CD4-positive, alpha-beta T cell treated with Interleukin-17A for 4 hours (primary cell): ENCODE measurements at regions not wholly inside any gene's neighbourhood (a gene's known extent, or its start where the extent isn't known, plus 50 kb on each side); places are given as distances from the start of the nearest gene placed in this dataset.

Source experiments
- DNase-seq: peaks from one replicate; pipeline ENCODE4 v3.0.0-alpha.2; 2020; ENCODE audit warnings: mixed read lengths

GRCh38 chr12:84807249-84807648, 105.3 kb downstream of the SLC6A15 start:
- DNase-seq: no peak

DNA sequence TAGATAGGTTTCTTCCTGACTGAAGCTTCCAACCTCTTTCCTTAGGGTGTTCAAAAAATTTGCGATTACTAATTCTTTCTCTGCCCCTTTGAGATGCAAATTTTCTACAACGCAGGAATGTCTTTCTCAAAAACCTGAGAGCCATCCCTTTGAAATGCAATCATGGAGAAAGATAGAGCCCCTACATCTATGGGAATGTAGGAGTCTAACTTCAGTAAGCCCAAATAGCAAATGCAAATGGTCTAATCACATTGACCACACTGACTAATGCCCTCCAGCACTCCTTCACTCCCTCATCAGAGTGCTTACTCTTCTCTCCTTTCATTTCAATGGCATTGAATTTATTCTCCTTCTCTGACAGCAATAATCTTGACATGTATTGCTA, 107.1 kb downstream of the SLC6A15 start:
- DNase-seq: no peak

DNA sequence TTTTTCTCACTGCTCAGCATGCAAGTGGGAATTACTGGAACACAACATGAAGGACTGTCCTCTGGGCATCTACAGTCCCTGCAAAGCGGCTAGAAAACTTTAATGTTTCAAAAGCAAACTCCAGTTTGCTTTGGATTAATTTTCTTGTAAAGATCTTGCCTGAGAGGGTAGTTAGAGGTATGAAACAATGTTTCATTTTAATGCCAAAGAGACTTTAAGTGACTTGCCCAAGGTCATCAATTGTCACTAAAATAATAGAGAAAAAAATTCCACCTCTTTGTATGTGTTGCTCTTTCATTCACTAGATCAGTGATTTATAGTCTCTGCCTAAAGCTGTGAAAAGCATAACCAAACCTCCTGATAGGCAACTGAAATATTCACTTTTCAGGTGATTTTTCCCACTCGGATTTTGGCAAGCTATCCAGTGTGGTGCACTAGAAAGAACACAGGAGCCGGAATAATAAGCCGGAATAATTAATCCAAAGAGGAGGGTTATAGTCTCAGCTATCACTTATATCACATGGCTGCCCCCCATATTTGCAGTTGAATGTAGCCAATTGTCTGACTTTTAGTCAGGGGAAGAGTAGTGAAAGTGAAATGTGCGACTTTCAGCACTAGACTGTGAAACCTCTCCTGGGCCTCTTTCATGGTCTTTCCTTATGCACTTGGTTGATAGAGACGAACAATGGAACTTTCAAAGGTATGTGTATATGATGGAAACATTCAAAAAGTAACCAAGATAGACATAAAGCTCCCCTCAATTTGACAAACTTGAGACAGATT, 107.7 kb downstream of the SLC6A15 start:
- DNase-seq: no peak

DNA sequence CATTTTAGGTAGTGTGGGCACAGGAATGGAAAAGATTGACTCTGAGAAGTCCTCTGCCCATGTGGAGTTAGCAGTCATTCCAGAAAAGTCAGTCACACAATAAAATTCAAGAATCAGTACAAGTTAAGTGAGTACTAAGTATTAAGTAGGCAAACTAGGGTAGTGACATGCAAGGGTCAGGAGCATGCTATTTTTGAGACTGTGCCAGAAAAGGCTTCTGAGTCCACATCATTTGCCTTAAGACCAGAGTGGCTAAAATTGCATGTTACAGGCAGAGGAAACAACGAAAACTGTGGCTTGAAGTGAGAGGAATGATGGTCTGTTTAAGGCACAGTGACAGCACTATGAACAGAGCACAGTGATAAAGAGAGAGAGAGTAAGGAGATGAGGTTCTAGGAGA, 108.9 kb downstream of the SLC6A15 start:
- no peak for DNase-seq

GRCh38 chr12:84802161-84802560, 110.4 kb downstream of the SLC6A15 start:
- DNase-seq: no peak

- DNase-seq: no peak
These were observed 118.8 kb downstream of the SLC6A15 start for GRCh38 chr12:84793558-84794367.

GRCh38 chr12:84791444-84791843, 121.2 kb downstream of the SLC6A15 start:
- DNase-seq: no peak

- no peak for DNase-seq
These were observed 123.4 kb downstream of the SLC6A15 start for GRCh38 chr12:84789184-84789583.

DNA sequence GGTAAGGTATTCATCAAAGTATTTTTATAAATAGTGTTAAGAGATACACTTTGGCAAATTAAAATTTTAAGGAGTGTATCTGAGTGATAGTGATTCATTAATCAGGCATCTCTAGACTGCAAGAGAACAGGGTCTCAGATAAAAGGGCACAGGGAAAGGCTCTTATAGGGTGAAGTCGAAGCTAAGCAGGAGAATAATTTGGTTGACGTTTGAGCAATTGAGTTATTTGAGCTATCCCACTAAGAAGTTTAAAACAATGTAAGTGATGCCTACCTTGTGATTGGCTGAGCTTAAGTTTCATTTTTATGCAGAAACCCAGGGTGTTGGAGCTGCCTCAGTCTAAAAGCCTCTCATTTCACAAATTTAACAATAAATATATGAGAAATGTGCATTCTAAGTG, 125.3 kb downstream of the SLC6A15 start:
- no peak for DNase-seq

DNA sequence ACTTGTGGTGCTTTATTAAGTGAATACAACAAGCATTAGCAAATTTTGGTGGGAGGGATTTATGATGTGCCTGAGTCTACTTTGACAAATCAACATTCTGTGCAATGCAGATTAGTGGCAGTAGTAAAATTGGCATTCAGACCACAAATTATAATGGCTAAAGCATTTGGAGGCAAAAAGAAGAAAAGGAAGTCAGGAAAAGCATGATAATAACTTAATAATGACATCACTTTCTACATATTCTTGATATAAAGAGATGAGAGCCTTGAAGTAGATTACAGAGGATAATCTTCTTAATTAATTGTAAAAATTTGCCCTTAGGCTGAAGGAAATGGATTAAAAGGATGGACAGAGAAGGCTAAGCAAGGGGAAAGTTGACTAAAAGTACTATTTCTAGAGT, 126.0 kb downstream of the SLC6A15 start:
- DNase-seq: no peak

DNA sequence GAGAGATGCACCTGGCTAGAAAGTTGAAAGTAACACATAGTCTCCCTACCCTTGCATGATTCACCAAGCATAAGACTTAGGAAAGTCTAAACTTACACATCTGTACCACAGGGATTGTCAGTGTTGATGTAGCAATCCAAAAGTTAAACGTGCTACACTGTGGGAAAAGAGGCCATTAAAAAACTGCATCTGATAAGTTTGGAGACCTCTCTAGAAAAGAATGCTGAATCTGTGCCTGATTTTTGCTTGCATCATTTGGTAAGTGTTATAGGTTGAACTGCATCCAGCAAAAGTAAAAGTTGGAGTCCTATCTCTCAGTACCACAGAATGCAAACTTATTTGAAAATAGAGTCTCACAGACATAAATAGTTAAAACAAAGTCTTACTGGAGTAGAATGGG, 126.6 kb downstream of the SLC6A15 start:
- DNase-seq: no peak

DNA sequence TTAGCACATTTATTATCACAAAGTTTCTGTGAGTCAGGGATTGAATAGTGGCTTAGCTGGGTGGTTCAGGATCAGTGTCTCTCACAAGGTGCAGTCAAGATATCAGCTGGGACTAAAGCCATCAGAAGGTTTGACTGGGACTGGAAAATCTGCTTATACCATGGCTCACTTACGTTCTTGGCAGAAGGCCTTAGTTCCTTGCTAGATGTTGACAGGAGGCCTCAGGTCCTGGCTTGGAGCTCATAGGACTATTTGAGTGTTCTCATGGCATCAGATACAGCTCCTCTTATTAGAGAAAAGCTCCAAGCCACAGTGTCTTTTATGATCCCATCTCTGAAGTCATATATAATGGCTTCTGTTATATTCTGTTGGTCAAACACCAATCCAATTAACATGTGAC, 127.3 kb downstream of the SLC6A15 start:
- no peak for DNase-seq

GRCh38 chr12:84779169-84779568, 133.4 kb downstream of the SLC6A15 start:
- DNase-seq: no peak

DNA sequence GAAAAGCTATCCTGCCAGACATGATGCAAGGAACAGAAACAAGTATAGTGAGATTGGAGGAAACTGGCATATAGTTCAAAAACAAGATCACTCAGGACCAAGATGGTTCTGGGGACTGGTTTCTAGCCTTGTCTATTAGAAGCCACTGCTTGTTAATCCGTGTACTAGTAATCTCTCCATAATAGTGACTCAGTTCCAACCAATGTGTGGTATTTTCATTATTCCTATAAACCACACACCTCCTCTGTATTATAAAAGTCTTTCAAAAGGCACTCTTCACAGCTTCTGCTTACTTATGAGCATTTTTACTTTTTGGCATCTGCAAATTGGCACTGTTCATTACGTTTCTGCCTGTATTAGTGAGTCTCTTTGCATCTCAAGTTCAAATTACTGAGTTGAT, 140.3 kb downstream of the SLC6A15 start:
- DNase-seq: no peak

DNA sequence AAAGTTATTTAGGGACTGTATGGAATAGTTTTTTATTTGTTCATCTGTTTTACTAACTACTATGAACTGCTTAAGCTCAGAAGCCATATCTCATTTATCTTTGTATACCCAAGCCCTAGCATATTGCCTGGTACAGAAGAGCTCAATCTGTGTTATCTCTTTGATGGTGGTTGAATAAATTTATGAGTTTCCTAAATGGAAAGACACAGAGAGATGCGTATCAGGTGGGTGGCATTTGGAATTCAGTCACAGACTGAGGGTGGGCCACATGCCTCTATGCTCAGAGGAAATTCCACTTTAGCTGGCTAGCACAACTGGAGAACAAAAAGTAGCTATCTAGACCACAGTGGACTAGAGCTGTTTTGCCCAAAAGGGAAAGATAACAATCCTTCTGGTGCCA, 145.5 kb downstream of the SLC6A15 start:
- no peak for DNase-seq

GRCh38 chr12:84766375-84766774, 146.2 kb downstream of the SLC6A15 start:
- DNase-seq: no peak

DNA sequence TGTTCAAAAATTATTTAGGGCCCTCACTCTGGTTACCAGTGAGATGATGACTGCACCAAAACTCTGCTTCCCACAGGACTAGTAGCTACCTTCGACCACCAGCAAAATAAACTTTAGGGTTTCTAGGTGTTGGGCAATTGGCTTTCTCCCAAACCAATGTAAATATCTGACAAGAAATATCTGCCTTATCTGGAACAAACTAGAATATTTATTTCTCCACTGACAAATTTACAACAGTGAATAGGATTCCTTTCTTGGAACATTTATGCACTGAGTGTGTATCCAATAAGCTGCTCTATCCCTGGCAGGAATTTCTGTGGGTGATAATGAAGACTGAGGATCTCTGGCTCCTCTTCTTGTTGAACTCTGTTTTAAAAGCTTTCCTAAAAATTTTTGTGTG, 148.6 kb downstream of the SLC6A15 start:
- DNase-seq: no peak

GRCh38 chr12:84763107-84763506, 149.5 kb downstream of the SLC6A15 start:
- DNase-seq: no peak

DNA sequence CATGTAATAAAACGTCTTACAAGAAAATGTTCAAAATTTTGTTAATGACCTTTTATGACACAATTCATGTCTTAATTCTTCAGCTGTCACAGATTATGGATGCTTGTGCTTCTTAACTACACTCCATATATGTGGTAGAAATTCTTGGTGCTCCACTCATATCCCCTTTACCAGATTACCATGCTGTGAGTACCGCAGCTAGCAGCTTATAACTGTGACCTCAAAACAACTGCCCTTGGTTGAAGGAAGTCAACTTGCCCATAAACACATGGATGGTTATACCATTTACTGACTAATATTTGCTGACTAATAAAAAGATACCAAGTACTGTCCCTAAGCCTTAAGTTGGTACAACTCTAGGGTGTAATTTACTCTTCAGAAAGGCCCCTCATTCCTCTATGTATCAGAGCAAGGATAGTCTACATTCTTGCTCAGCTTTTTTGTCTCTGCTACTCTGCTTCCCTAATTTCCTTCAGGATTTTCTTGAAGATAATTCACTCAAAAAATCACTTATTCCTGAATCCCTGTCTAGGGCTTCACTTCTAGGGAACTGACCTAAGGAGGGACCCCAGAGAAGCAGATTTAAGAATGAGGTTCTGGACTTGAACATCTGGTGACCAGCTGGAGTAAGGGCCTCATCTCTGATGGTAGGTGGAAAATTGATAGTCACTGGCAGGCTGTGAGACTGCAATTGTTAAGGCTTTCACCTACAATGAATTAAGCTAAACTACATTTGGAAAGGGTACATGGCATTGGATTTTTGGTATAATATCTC, 152.3 kb downstream of the SLC6A15 start:
- DNase-seq: no peak

DNA sequence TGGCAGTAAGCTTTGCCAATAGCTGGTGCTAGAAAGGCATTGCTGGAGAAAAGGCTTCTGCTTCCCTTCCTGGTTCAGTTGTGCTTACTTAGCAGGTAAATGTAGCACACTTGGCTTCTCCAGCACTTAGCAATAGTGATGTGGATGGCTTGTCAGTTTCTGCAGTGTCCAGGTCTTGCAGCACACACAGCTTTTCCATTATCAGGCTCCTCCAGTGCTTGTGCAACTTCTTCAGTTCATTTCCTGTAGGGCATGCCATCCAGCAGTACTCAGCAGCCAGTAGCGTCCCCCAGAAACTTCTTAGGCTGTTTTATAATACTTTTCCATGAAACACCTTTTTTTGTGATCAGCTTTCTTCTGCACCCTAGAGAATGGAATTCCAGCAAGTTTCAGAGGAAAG, 154.6 kb downstream of the SLC6A15 start:
- DNase-seq: no peak

DNA sequence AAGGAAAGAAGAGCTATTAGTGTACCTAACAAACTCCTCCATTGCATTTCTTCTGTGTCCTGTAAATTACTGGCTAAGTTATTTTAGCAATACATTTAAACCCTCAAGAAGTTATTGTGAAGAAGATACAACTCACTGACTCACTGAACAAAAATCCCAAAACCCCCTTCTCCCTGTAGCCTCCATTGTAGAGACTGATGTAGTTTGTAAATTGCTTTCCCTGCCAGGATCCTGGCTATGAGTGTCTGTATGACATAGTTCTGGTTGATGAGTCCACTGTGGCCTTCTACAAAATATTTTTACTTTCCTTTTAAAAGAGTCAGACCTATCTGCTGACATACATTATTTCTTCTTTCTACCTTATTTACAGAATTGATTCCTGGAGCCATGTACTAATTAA, 155.6 kb downstream of the SLC6A15 start:
- no peak for DNase-seq

- DNase-seq: no peak
These were observed 167.5 kb downstream of the SLC6A15 start for GRCh38 chr12:84745127-84745526.

DNA sequence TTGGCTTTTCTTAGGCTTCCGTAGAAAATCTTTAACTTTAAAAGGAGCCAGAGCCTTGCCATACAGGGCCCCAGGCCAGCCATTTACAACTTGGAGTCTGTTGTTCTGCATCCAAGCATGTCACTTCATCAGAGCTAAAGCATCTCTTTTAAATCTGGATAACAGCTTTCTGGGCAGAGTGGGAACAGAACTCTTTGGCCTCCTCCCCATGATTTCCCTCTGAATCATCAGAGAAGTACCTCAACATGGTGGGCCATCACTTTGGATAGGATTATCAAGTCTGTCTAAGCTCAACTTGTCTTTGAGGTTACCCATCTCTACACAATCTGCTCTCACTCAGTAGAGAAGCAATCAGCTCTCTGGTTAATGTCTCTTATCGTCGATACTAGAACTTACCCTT, 170.9 kb downstream of the SLC6A15 start:
- DNase-seq: no peak

DNA sequence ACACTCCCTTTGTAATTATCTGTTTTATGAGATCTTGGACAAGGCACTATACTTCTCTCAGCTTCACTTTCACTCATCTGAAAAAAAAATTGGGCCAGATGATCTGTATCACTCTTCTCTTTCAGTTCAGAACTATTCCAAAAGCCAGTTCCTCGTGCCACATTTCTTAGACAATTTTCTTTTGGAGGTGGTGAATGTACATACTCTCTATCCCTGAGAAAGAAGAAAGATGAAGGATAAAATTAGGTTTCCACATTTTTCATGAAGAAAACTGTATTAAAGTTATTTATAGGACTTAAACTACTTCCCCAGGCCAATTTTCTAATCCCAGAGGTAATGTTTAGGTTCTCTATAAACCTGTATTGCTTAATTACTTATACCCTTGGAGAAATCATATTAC, 171.6 kb downstream of the SLC6A15 start:
- DNase-seq: no peak
